SK-N-SH (cell line): ENCODE measurements at regions not wholly inside any gene's neighbourhood (a gene's known extent, or its start where the extent isn't known, plus 50 kb on each side); places are given as distances from the start of the nearest gene placed in this dataset.

Experiments
- CTCF ChIA-PET: fragments of 300-600, 350-600 bp; formaldehyde crosslinking; extraction: SDS; loops from one replicate; lab custom pipeline; 2021; lab: Yijun Ruan, JAX
- POLR2A ChIA-PET: fragments of 350-600 bp; sonication (Branson Sonifier 250); formaldehyde crosslinking; extraction: SDS; loops from one replicate; lab custom pipeline; 2020; ENCODE audit warnings: antibody characterized with exemption, inconsistent platforms; lab: Yijun Ruan, JAX
- DNase-seq: peaks from one replicate; pipeline ENCODE4 v3.0.0; 2012
- H2AFZ ChIP-seq: fragments of 200-600 bp; sonication (generic); 2 replicates; pipeline ENCODE4 v1.8.1; 2016; ENCODE audit warnings: antibody characterized with exemption, mild to moderate bottlenecking, low read depth
- H3F3A ChIP-seq: fragments of 200-600 bp; sonication (generic); replicated peaks from 2 replicates; pipeline ENCODE3; 2016; ENCODE audit warnings: antibody characterized with exemption, mild to moderate bottlenecking; ENCODE audit not compliant: insufficient read depth
- H3K27ac ChIP-seq, 2 experiments: fragments of 200-500 bp in 1 of 2; fragments of 200-600 bp in 1 of 2; sonication (Bioruptor generic) in 1 of 2; sonication (generic), shearing (Covaris generic) in 1 of 2; 2 replicates each; pipeline versions ENCODE4 v1.5.1 to v1.6.1; 2014 to 2016; ENCODE audit warnings: low read depth in 2 of 2, inconsistent platforms in 1 of 2, low read length in 1 of 2, mild to moderate bottlenecking in 1 of 2, mixed read lengths in 1 of 2
- H3K27me3 ChIP-seq: fragments of 200-600 bp; sonication (generic), shearing (Covaris generic); 2 replicates; pipeline ENCODE4 v1.6.1; 2016; ENCODE audit warnings: mixed run types; ENCODE audit not compliant: insufficient read depth
- H3K36me3 ChIP-seq, 2 experiments: fragments of 200-500 bp in 1 of 2; fragments of 200-600 bp in 1 of 2; sonication (Bioruptor generic) in 1 of 2; sonication (generic) in 1 of 2; replicated peaks in 1 of 2; 2 replicates each; pipeline versions ENCODE3 to v1.5.1; 2014 to 2016; ENCODE audit warnings: low read length in 1 of 2, mild to moderate bottlenecking in 1 of 2; ENCODE audit not compliant: insufficient read depth in 2 of 2, control insufficient read depth in 1 of 2
- H3K4me1 ChIP-seq, 2 experiments: fragments of 200-500 bp in 1 of 2; fragments of 200-600 bp in 1 of 2; sonication (Bioruptor generic) in 1 of 2; sonication (generic), shearing (Covaris generic) in 1 of 2; 2 replicates each; pipeline versions ENCODE4 v1.5.1 to v1.6.1; 2014 to 2016; ENCODE audit warnings: low read depth in 1 of 2, low read length in 1 of 2, mixed run types in 1 of 2; ENCODE audit not compliant: insufficient read depth in 2 of 2, control insufficient read depth in 1 of 2
- H3K4me2 ChIP-seq: fragments of 200-600 bp; sonication (generic), shearing (Covaris generic); 2 replicates; pipeline ENCODE4 v1.6.1; 2017; ENCODE audit warnings: mixed run types
- H3K4me3 ChIP-seq, 2 experiments: fragments of 200-500 bp in 1 of 2; fragments of 200-600 bp in 1 of 2; sonication (Bioruptor generic) in 1 of 2; sonication (generic), shearing (Covaris generic) in 1 of 2; 2 replicates each; pipeline versions ENCODE4 v1.5.1 to v1.8.1; 2014 to 2016; ENCODE audit warnings: low read depth in 2 of 2, inconsistent platforms in 1 of 2, low read length in 1 of 2, mild to moderate bottlenecking in 1 of 2, mixed read lengths in 1 of 2, moderate library complexity in 1 of 2
- H3K79me2 ChIP-seq: fragments of 200-600 bp; sonication (generic); 2 replicates; pipeline ENCODE4 v1.8.1; 2017; ENCODE audit warnings: mild to moderate bottlenecking; ENCODE audit not compliant: insufficient read depth
- H3K9ac ChIP-seq: fragments of 200-600 bp; sonication (generic); 2 replicates; pipeline ENCODE4 v1.6.1; 2017; ENCODE audit warnings: mixed run types
- H3K9me2 ChIP-seq: fragments of 200-600 bp; sonication (generic); 2 replicates; pipeline ENCODE4 v1.6.1; 2017; ENCODE audit warnings: mixed run types
- H3K9me3 ChIP-seq: fragments of 200-600 bp; sonication (generic); 2 replicates; pipeline ENCODE4 v1.6.1; 2017; ENCODE audit warnings: mixed run types, mild to moderate bottlenecking, moderate library complexity
- H4K20me1 ChIP-seq: fragments of 200-600 bp; sonication (generic); 2 replicates; pipeline ENCODE4 v1.6.1; 2017; ENCODE audit warnings: mild to moderate bottlenecking, mixed run types; ENCODE audit not compliant: insufficient read depth
- CHD2 ChIP-seq: fragments of 150-350 bp; IDR thresholded peaks from 2 replicates; pipeline ENCODE4 v1.6.1; 2018; ENCODE audit warnings: low read length; ENCODE audit not compliant: partially characterized antibody
- FOXJ3 ChIP-seq: sonication (generic); formaldehyde crosslinking; IDR thresholded peaks from 2 replicates; pipeline ENCODE4 v1.5.1; 2020; ENCODE audit warnings: mild to moderate bottlenecking, missing genetic modification reagents
- FOXM1 ChIP-seq: IDR thresholded peaks from 2 replicates; pipeline ENCODE4 v1.4.0; 2012; ENCODE audit warnings: low read depth, mild to moderate bottlenecking
- GATA2 ChIP-seq: sonication (generic); formaldehyde crosslinking; IDR thresholded peaks from 2 replicates; pipeline ENCODE4 v1.5.0; 2020; ENCODE audit warnings: mild to moderate bottlenecking, missing genetic modification reagents
- JUND ChIP-seq: IDR thresholded peaks from 2 replicates; pipeline ENCODE4 v1.4.0; 2012
- MEF2A ChIP-seq: IDR thresholded peaks from 2 replicates; pipeline ENCODE4 v1.4.0; 2012; ENCODE audit warnings: low read depth, borderline replicate concordance
- POLR2AphosphoS5 ChIP-seq: IDR thresholded peaks from 2 replicates; pipeline ENCODE4 v1.6.1; 2012; ENCODE audit warnings: low read depth, low read length
- RCOR1 ChIP-seq: fragments of 150-350 bp; IDR thresholded peaks from 2 replicates; pipeline ENCODE4 v1.6.1; 2017; ENCODE audit warnings: antibody characterized with exemption, low read length
- RXRA ChIP-seq: IDR thresholded peaks from 2 replicates; pipeline ENCODE4 v1.4.0; 2012; ENCODE audit warnings: low read depth, mild to moderate bottlenecking, borderline replicate concordance
- SIN3A ChIP-seq: IDR thresholded peaks from 2 replicates; pipeline ENCODE4 v1.6.1; 2012; ENCODE audit warnings: low read depth, mild to moderate bottlenecking, low read length, moderate library complexity, borderline replicate concordance
- SMC3 ChIP-seq: IDR thresholded peaks from 2 replicates; pipeline ENCODE4 v1.6.1; 2012; ENCODE audit warnings: low read depth, low read length, improper control_type of control experiment
- TAF1 ChIP-seq: IDR thresholded peaks from 2 replicates; pipeline ENCODE4 v1.6.1; 2012; ENCODE audit warnings: low read depth, mild to moderate bottlenecking, low read length, moderate library complexity, borderline replicate concordance
- TCF12 ChIP-seq: IDR thresholded peaks from 2 replicates; pipeline ENCODE4 v1.4.0; 2012
- TEAD4 ChIP-seq: IDR thresholded peaks from 2 replicates; pipeline ENCODE4 v1.4.0; 2012; ENCODE audit warnings: mild to moderate bottlenecking, borderline replicate concordance; ENCODE audit not compliant: insufficient read depth
- YY1 ChIP-seq: IDR thresholded peaks from 2 replicates; pipeline ENCODE4 v1.4.0; 2012; ENCODE audit warnings: low read depth, mild to moderate bottlenecking
- ZBTB33 ChIP-seq: IDR thresholded peaks from 2 replicates; pipeline ENCODE4 v1.4.0; 2012; ENCODE audit warnings: low read depth, borderline replicate concordance
- WGBS: methylation state at CpG from one replicate; pipeline ENCODE4 v1.1.6; 2017; ENCODE audit warnings: low lambda C conversion rate; 5-methylcytosine and 5-hydroxymethylcytosine counted together
- TF ChIP-seq, protein P1 (sequence below): IDR thresholded peaks from 2 replicates; pipeline ENCODE4; 2012
- TF ChIP-seq, protein P2 (sequence below): IDR thresholded peaks from 2 replicates; pipeline ENCODE4 v1.4.0; 2012; ENCODE audit warnings: low read depth
- TF ChIP-seq, protein P3 (sequence below): IDR thresholded peaks from 2 replicates; pipeline ENCODE4 v1.4.0; 2012; ENCODE audit warnings: low read depth, borderline replicate concordance

- Histone ChIP-seq H3K36me3 (no peaks in the 10 kb centered on the region), H2AFZ (no peak overlapping the region), H3K4me1 (no peaks in the 10 kb centered on the region), H4K20me1 (no peaks in the 10 kb centered on the region), H3K9me3 (no peaks in the 10 kb centered on the region), H3K79me2 (no peaks in the 10 kb centered on the region), H3K4me2 (no peak overlapping the region), H3K4me3 (no peak overlapping the region), H3K9ac (no peak overlapping the region), H3K27ac (no peak overlapping the region), H3K9me2 (no peaks in the 10 kb centered on the region), H3F3A (no peaks in the 10 kb centered on the region), H3K27me3 (no peaks in the 10 kb centered on the region)
- ChIA-PET CTCF (no interaction called here), POLR2A (no interaction called here)
- no peak for DNase-seq
- TF ChIP-seq, protein P1, sequence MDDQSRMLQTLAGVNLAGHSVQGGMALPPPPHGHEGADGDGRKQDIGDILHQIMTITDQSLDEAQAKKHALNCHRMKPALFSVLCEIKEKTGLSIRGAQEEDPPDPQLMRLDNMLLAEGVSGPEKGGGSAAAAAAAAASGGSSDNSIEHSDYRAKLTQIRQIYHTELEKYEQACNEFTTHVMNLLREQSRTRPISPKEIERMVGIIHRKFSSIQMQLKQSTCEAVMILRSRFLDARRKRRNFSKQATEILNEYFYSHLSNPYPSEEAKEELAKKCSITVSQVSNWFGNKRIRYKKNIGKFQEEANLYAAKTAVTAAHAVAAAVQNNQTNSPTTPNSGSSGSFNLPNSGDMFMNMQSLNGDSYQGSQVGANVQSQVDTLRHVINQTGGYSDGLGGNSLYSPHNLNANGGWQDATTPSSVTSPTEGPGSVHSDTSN, result no peak
- TF ChIP-seq CHD2, result no peak
These were observed 292.3 kb downstream of the ZNF621 start for GRCh38 chr3:40817017-40817416.

GRCh38 chr3:40821315-40821714 is 296.6 kb downstream of the ZNF621 start:
- TF ChIP-seq MEF2A (no peak), FOXM1 (no peak), TCF12 (no peak), ZBTB33 (no peak), YY1 (no peak), RXRA (no peak), TAF1 (no peak), RCOR1 (no peak), FOXJ3 (CRISPR knock-in tag) (no peak), GATA2 (CRISPR knock-in tag) (no peak), SIN3A (no peak), POLR2AphosphoS5 (no peak), TEAD4 (no peak), SMC3 (no peak), CHD2 (no peak), JUND (no peak)
- TF ChIP-seq, protein P2, sequence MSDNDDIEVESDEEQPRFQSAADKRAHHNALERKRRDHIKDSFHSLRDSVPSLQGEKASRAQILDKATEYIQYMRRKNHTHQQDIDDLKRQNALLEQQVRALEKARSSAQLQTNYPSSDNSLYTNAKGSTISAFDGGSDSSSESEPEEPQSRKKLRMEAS, result no peak
- TF ChIP-seq, protein P3, sequence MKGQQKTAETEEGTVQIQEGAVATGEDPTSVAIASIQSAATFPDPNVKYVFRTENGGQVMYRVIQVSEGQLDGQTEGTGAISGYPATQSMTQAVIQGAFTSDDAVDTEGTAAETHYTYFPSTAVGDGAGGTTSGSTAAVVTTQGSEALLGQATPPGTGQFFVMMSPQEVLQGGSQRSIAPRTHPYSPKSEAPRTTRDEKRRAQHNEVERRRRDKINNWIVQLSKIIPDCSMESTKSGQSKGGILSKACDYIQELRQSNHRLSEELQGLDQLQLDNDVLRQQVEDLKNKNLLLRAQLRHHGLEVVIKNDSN, result no peak
- Histone ChIP-seq H3K27ac (no peak overlapping the region), H2AFZ (no peak overlapping the region), H3K9me2 (no peaks in the 10 kb centered on the region), H4K20me1 (no peaks in the 10 kb centered on the region), H3K4me2 (no peak overlapping the region), H3F3A (no peaks in the 10 kb centered on the region), H3K27me3 (no peaks in the 10 kb centered on the region), H3K9me3 (no peaks in the 10 kb centered on the region), H3K9ac (no peak overlapping the region), H3K36me3 (no peaks in the 10 kb centered on the region), H3K4me3 (no peak overlapping the region), H3K79me2 (no peaks in the 10 kb centered on the region), H3K4me1 (no peaks in the 10 kb centered on the region)
- no peak for DNase-seq
- WGBS, result 21% methylated on average over 1 of the region's 1 CpG
- ChIA-PET POLR2A (interaction anchor here (0.7 kb wide), 1 partner anchor 96 kb away, joined by 3 read pairs; no protein-coding TSS in a partner anchor), CTCF (no interaction called here)
